ENCODE measurements at regions not wholly inside any gene's neighbourhood (a gene's known extent, or its start where the extent isn't known, plus 50 kb on each side); places are given as distances from the start of the nearest gene placed in this dataset.

DNA sequence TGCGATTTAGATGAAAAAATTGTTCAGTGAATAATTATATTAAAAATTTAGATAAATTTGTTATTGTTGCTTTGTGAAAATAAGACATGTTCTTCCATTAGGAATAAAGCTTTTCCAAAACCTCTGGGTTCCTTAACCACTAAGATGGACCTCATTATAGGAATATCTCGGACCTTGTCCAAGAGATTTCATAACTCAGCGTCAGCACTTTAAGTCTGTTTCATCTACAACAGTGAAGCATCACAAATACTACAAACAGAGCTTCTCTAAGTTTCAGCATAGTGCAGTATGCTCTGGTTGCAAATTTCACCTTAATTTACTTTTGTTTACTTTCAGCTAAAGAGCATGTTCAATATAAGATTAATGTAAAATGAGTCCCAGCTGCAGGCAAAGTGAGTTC is 150.3 kb downstream of the UBE2E3 start:
- DNase-seq (ENCODE audit: low read depth), result peak; percentile 69
- no peak overlapping the region for H3K4me3 ChIP-seq (ENCODE audit: control insufficient read depth, low read depth, low read length)
- TF ChIP-seq, protein P1, sequence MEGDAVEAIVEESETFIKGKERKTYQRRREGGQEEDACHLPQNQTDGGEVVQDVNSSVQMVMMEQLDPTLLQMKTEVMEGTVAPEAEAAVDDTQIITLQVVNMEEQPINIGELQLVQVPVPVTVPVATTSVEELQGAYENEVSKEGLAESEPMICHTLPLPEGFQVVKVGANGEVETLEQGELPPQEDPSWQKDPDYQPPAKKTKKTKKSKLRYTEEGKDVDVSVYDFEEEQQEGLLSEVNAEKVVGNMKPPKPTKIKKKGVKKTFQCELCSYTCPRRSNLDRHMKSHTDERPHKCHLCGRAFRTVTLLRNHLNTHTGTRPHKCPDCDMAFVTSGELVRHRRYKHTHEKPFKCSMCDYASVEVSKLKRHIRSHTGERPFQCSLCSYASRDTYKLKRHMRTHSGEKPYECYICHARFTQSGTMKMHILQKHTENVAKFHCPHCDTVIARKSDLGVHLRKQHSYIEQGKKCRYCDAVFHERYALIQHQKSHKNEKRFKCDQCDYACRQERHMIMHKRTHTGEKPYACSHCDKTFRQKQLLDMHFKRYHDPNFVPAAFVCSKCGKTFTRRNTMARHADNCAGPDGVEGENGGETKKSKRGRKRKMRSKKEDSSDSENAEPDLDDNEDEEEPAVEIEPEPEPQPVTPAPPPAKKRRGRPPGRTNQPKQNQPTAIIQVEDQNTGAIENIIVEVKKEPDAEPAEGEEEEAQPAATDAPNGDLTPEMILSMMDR (conservative IDR thresholded peaks at IDR 0.05; ENCODE audit: control insufficient read depth, insufficient read depth, low read depth, low read length), result no peak

DNA sequence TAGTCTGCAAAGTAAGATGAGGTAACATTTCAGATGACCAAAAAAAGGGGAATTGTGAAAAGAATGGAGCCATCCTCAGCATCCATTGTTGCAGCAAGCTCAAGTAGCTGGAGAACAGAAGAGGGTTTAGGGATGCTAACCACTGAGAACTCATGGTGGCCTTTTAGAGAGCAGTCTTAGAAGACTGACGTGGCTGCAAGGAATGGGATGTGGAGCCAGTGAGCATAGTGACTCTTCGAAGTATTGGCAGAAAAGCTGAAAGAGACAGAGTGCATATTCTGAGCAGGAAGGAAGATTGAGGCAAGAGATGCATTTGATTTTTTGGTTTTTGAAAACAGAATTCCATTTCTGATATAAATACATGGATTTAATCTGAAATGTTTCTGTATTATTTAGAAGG is 151.2 kb downstream of the UBE2E3 start:
- TF ChIP-seq, protein P1 (conservative IDR thresholded peaks at IDR 0.05; ENCODE audit: control insufficient read depth, insufficient read depth, low read depth, low read length), result no peak
- H3K4me3 ChIP-seq (ENCODE audit: control insufficient read depth, low read depth, low read length), result no peak overlapping the region
- DNase-seq (ENCODE audit: low read depth), result no peak

DNA sequence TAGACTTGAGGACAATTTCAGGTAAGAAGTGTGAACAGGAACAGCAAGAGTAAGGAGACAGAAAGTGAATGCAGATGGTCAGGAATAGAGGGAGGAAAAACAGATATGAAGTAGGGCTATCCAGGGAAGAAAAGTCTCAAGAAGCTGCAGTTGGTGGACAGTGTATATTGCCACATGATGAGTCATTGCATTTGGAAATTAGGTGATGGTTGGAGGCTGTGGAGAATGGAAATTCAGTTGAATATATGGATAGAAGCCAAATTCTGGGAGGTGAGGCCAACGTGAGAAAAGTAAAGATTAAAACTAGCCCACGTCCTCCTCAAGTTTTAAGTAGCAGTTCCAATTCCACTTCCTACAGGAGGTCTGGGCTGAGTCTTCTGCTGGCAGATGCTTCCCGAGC is 158.4 kb downstream of the UBE2E3 start:
- TF ChIP-seq, protein P1 (conservative IDR thresholded peaks at IDR 0.05; ENCODE audit: control insufficient read depth, insufficient read depth, low read depth, low read length), result no peak
- H3K4me3 ChIP-seq (ENCODE audit: control insufficient read depth, low read depth, low read length), result no peak overlapping the region
- DNase-seq (ENCODE audit: low read depth), result peak; percentile 69

DNA sequence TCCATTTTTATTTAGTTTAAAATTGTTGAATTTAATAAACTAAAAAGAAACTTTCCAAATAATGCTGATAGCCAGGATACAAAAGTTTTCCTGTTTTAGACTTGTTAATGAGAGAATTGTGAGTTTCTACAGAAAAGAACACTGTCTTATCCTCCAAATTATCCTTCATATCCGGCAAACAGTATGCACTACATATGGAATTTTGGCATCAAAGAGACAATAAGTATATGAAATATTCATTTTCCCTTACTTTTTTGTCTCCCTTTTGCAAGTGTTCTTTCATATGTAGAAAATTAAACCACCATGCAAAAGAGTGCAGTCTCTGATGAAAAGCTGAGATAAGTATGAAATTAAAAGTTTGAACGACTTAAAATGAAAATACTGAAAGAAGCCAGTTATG is 159.4 kb downstream of the UBE2E3 start:
- H3K4me3 ChIP-seq (ENCODE audit: control insufficient read depth, low read depth, low read length), result no peak overlapping the region
- TF ChIP-seq, protein P1 (conservative IDR thresholded peaks at IDR 0.05; ENCODE audit: control insufficient read depth, insufficient read depth, low read depth, low read length), result no peak
- DNase-seq (ENCODE audit: low read depth), result no peak

DNA sequence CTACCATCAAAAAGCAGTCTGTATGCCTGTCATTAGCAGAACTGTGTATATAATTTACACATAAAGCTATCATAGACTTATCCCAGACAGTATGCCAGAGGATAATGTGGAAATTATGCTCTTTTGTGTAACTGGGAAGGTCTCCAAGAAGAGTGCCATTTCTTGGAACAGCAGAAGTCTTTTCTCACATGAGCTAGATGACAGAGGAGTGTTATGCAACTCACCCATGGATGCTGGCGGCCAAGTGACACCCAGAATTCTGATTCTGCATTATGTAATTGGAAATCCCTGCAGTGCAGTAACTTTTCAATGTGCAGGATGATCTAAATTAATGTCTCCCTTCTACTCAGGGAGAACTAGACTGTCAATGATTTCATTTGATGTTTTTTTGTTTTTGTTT is 160.0 kb downstream of the UBE2E3 start:
- DNase-seq (ENCODE audit: low read depth), result peak; percentile 51
- H3K4me3 ChIP-seq (ENCODE audit: control insufficient read depth, low read depth, low read length), result no peak overlapping the region
- TF ChIP-seq, protein P1 (conservative IDR thresholded peaks at IDR 0.05; ENCODE audit: control insufficient read depth, insufficient read depth, low read depth, low read length), result no peak

DNA sequence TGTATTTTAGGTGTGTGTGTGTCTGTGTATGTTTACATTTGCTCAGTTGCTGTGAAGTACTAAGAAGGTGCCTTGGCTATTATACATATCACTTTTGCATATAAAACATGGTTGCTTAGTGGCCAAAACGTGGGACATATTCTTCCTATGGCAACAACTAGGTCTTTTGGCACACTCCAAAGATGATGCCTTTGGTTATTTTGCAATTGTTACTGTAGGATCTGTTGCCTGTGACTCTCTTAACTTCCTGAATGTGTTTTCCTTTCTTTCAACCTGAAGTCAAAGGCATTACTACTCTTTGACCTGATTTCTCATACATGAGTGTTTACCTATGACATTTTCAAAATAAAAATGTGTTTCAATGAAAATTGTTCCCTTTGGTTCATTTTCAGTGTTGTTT is 160.5 kb downstream of the UBE2E3 start:
- DNase-seq (ENCODE audit: low read depth), result no peak
- TF ChIP-seq, protein P1 (conservative IDR thresholded peaks at IDR 0.05; ENCODE audit: control insufficient read depth, insufficient read depth, low read depth, low read length), result no peak
- H3K4me3 ChIP-seq (ENCODE audit: control insufficient read depth, low read depth, low read length), result no peak overlapping the region

DNA sequence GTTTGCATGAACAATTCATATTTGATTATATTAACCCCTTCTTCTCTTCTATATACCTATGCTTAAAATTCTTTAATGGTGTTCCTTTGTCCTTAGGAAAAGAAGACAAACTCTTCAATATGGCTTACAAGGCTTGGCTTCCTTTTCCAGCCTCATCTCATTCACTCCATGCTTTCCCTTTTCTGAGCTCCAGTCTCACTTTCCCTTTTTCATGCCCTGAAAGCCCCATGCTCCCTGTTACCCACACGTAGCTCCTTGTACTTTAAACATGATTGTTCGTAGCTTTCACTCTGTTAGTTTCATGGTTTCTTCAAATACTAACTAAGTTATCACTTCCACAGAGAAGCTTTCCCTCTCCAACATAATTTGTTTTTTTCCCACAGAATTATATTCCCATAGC is 161.3 kb downstream of the UBE2E3 start:
- no peak for DNase-seq (ENCODE audit: low read depth)
- no peak overlapping the region for H3K4me3 ChIP-seq (ENCODE audit: control insufficient read depth, low read depth, low read length)
- TF ChIP-seq, protein P1 (conservative IDR thresholded peaks at IDR 0.05; ENCODE audit: control insufficient read depth, insufficient read depth, low read depth, low read length), result no peak

All from fibroblast of mammary gland (primary cell).